HG03066 (cell line): ENCODE measurements at regions not wholly inside any gene's neighbourhood (a gene's known extent, or its start where the extent isn't known, plus 50 kb on each side); places are given as distances from the start of the nearest gene placed in this dataset.

Experiments
- ATAC-seq: cut with Tn5 transposase; IDR thresholded peaks from one replicate; pipeline ENCODE4 v1.9.1; 2021; ENCODE audit warnings: low read depth; ENCODE audit not compliant: unreplicated experiment

- no peak for ATAC-seq
These were observed 50.3 kb upstream of the TCF12 start for GRCh38 chr15:56868170-56868569.

GRCh38 chr15:56866803-56867202, 51.6 kb upstream of the TCF12 start:
- no peak for ATAC-seq

GRCh38 chr15:56857828-56858227, 60.6 kb upstream of the TCF12 start:
- ATAC-seq = no peak

- ATAC-seq = no peak
These were observed 61.5 kb upstream of the TCF12 start for GRCh38 chr15:56856934-56857333.

GRCh38 chr15:56844892-56845291, 73.6 kb upstream of the TCF12 start:
- ATAC-seq = no peak

- ATAC-seq = no peak
These were observed 74.0 kb upstream of the TCF12 start for GRCh38 chr15:56844471-56844870.

- no peak for ATAC-seq
These were observed 78.8 kb upstream of the TCF12 start for GRCh38 chr15:56839641-56840040.

- ATAC-seq = no peak
These were observed 79.3 kb upstream of the TCF12 start for GRCh38 chr15:56839099-56839498.

GRCh38 chr15:56838085-56838484, 80.4 kb upstream of the TCF12 start:
- no peak for ATAC-seq

- no peak for ATAC-seq
These were observed 81.2 kb upstream of the TCF12 start for GRCh38 chr15:56837273-56837672.

GRCh38 chr15:56835718-56836171, 82.7 kb upstream of the TCF12 start:
- ATAC-seq = no peak

- ATAC-seq = no peak
These were observed 86.3 kb upstream of the TCF12 start for GRCh38 chr15:56832125-56832524.

- ATAC-seq = no peak
These were observed 86.9 kb upstream of the TCF12 start for GRCh38 chr15:56831467-56832005.

- no peak for ATAC-seq
These were observed 90.9 kb upstream of the ZNF280D start for GRCh38 chr15:56824175-56824574.

GRCh38 chr15:56821721-56822425, 88.6 kb upstream of the ZNF280D start:
- ATAC-seq = peak; percentile 82

- ATAC-seq = no peak
These were observed 87.0 kb upstream of the ZNF280D start for GRCh38 chr15:56820333-56820732.

GRCh38 chr15:56817321-56818080, 84.2 kb upstream of the ZNF280D start:
- no peak for ATAC-seq

- no peak for ATAC-seq
These were observed 83.5 kb upstream of the ZNF280D start for GRCh38 chr15:56816781-56817180.

- ATAC-seq = no peak
These were observed 81.9 kb upstream of the ZNF280D start for GRCh38 chr15:56815247-56815646.

- no peak for ATAC-seq
These were observed 81.1 kb upstream of the ZNF280D start for GRCh38 chr15:56814429-56814828.

GRCh38 chr15:56813995-56814394, 80.7 kb upstream of the ZNF280D start:
- ATAC-seq = no peak

GRCh38 chr15:56812961-56813360, 79.7 kb upstream of the ZNF280D start:
- no peak for ATAC-seq
